GM12892 (cell line): ENCODE measurements at regions not wholly inside any gene's neighbourhood (a gene's known extent, or its start where the extent isn't known, plus 50 kb on each side); places are given as distances from the start of the nearest gene placed in this dataset.
"Not testable (repeated sequence)": the region's sequence is repeated elsewhere in the genome, so short reads cannot be mapped to it uniquely, and the experiment has no call there.

Experiments
- DNase-seq: peaks from one replicate; pipeline ENCODE4 v3.0.0; 2011; ENCODE audit not compliant: insufficient read length
- FAIRE-seq: peaks from 2 replicates; lab custom pipeline; 2011; peaks lifted over from hg19 to GRCh38; lab: Jason Lieb, UNC
- POLR2A ChIP-seq: IDR thresholded peaks from 2 replicates; pipeline ENCODE4 v1.6.1; 2011; ENCODE audit warnings: low read depth, low read length, control low read depth
- POLR2AphosphoS5 ChIP-seq: IDR thresholded peaks from 2 replicates; pipeline ENCODE4 v1.6.1; 2011; ENCODE audit warnings: low read depth, low read length, control low read depth
- TAF1 ChIP-seq: IDR thresholded peaks from 2 replicates; pipeline ENCODE4 v1.6.1; 2011; ENCODE audit warnings: low read depth, mild to moderate bottlenecking, control low read depth, low read length, borderline replicate concordance

- DNase-seq (no peak), FAIRE-seq (no peak)
- TF ChIP-seq POLR2A = no peak
- TF ChIP-seq POLR2AphosphoS5 = no peak
- TF ChIP-seq TAF1 = no peak
Observed at GRCh38 chr13:62799931-62800436, 1384.3 kb upstream of the PCDH20 start.

- TF ChIP-seq POLR2A (no peak), TAF1 (no peak), POLR2AphosphoS5 (no peak)
- DNase-seq = no peak
- no peak for FAIRE-seq
Observed at GRCh38 chr13:62799038-62799535, 1383.4 kb upstream of the PCDH20 start.

- FAIRE-seq = no peak
- TF ChIP-seq POLR2AphosphoS5 (no peak), TAF1 (no peak), POLR2A (no peak)
- no peak for DNase-seq
Observed at GRCh38 chr13:62793850-62794249, 1378.2 kb upstream of the PCDH20 start.

GRCh38 chr13:62781866-62782265 lies 1366.2 kb upstream of the PCDH20 start:
- DNase-seq (no peak), FAIRE-seq (no peak)
- TF ChIP-seq POLR2AphosphoS5 (no peak), TAF1 (no peak), POLR2A (no peak)

- DNase-seq (no peak), FAIRE-seq (no peak)
- TF ChIP-seq TAF1 = no peak
- TF ChIP-seq POLR2A = no peak
- no peak for TF ChIP-seq POLR2AphosphoS5
Observed at GRCh38 chr13:62779161-62779560, 1363.5 kb upstream of the PCDH20 start.

DNA sequence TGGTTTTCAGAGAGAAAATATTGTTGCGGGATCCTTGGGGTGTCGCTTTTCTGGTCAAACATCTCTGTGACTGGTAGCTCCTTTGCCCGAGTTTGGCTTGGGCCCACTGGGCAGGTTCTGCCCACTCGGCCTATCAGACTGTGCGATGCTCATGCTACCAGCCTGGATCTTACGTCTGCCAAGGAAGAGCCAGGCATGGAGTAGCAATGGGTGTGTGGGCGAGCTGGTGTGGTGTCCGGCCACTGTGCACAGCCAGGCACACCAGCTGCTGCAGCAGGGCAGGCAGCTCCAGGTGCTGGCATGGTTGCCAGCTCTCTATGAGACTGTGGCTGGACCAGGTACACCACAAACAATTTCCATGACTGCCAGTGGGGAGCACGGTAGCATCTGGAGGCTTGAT lies 1351.8 kb upstream of the PCDH20 start:
- TF ChIP-seq TAF1 (no peak), POLR2A (no peak), POLR2AphosphoS5 (no peak)
- DNase-seq = no peak
- FAIRE-seq = no peak

- no peak for FAIRE-seq
- DNase-seq = no peak
- TF ChIP-seq POLR2A = no peak
- TF ChIP-seq POLR2AphosphoS5 = no peak
- TF ChIP-seq TAF1 = no peak
Observed at GRCh38 chr13:62760724-62761123, 1345.1 kb upstream of the PCDH20 start.

DNA sequence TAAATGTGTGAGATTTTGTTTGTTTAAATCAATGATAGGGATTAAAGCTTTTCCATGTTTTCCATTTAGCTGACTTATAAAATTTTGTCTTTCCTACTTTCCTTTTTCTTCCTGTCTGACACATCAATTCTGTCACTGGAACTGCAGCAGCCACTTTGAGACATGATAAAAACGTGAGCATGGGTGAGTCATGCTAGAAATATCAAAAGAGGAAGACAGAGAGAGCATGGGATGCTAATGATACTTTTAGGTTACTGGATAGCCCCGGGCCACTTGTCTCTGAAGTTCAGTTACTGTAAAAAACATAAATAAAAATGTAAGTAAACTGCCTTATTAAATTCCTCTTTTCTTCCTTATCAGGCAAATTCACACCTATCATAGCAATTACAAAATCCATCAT lies 1332.0 kb upstream of the PCDH20 start:
- FAIRE-seq = no peak
- DNase-seq = no peak
- TF ChIP-seq POLR2A = no peak
- no peak for TF ChIP-seq TAF1
- no peak for TF ChIP-seq POLR2AphosphoS5

DNA sequence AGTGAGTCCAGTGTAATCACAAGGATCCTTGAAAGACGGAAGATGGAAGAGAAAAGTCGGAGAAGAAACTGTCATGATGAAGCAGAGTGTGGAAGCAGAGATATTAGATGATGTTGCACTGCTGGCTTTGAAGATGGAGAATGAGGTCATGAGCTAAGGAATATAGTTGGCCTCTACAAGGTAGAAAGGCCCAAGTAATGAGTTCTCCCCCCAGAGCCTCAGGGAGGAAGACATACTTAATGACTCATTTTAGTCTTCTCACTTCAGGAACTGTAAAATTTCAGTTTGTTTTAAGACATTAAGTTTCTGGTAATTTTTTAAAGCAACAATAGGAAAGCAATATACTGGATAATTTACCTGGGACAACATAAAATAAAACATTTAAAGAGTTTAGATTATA lies 1331.5 kb upstream of the PCDH20 start:
- no peak for TF ChIP-seq POLR2AphosphoS5
- TF ChIP-seq POLR2A = no peak
- TF ChIP-seq TAF1 = no peak
- peak; percentile 27 for FAIRE-seq
- DNase-seq = no peak

GRCh38 chr13:62729746-62730145 lies 1314.1 kb upstream of the PCDH20 start:
- FAIRE-seq, DNase-seq: not testable (repeated sequence)

DNA sequence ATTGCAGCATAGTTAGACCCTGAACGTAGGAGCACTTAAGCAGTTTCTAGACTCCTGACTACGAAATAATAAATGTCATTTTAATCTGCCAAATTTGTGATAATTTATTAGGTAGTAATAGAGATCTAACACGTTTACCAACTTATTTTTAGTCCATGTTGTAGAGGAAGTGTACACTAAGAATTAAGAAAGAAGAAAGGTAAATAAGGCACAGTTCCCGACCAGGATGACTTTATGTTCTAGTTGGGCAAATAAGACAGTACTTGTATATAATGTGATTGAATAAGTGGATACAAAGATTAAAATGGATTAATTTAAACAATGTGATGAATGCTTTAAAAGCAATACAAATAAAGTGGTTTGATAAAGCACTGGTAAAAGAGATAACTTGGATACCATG lies 1306.2 kb upstream of the PCDH20 start:
- FAIRE-seq (no peak), DNase-seq (no peak)
- no peak for TF ChIP-seq POLR2A
- no peak for TF ChIP-seq TAF1
- TF ChIP-seq POLR2AphosphoS5 = no peak

DNA sequence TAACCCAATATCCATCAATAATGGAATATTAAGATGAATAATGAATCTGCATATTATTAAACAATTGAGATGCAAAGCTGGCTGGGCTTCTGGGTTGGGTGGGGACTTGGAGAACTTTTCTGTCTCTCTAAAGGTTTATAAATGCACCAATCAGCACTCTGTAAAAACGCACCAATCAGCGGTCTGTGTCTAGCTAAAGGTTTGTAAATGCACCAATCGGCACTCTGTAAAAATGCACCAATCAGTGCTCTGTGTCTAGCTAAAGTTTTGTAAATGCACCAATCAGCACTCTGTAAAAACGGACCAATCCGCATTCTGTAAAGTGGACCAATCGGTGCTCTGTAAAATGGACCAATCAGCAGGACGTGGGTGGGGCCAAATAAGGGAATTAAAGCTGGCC lies 1296.3 kb upstream of the PCDH20 start:
- DNase-seq, FAIRE-seq: not testable (repeated sequence)

DNA sequence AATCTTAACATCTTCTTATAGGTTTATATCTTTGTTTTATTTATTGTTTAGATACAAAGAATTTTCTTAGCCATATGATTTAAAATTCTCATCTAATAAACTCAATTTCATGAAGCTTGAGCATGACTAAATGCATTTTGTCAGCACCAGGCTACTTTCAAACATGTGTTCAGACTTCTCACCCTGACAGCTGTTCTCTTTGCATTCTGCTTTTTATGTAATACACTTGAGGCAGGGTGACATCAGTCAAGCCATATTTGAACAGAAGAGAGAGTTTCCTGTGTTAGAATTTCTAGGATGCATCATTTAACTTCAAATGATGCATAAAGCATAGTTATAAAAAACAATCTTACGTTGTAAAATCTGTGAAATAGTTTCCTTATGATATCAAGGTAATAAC lies 1295.1 kb upstream of the PCDH20 start:
- FAIRE-seq = no peak
- TF ChIP-seq POLR2AphosphoS5 (no peak), TAF1 (no peak), POLR2A (no peak)
- no peak for DNase-seq

- FAIRE-seq (no peak), DNase-seq (no peak)
- TF ChIP-seq POLR2A (no peak), POLR2AphosphoS5 (no peak)
Observed at GRCh38 chr13:62706048-62706447, 1290.4 kb upstream of the PCDH20 start.

GRCh38 chr13:62704875-62705274 lies 1289.2 kb upstream of the PCDH20 start:
- FAIRE-seq (no peak), DNase-seq (no peak)
- TF ChIP-seq POLR2A (no peak), TAF1 (no peak), POLR2AphosphoS5 (no peak)
